ENCODE measurements at regions not wholly inside any gene's neighbourhood (a gene's known extent, or its start where the extent isn't known, plus 50 kb on each side); places are given as distances from the start of the nearest gene placed in this dataset.

- TF ChIP-seq YY1 (IDR thresholded peaks at IDR 0.05; ENCODE audit: insufficient read depth, insufficient read length), result no peak
- TF ChIP-seq SUZ12 (IDR thresholded peaks at IDR 0.05; ENCODE audit: extremely low read depth, insufficient read depth, insufficient read length), result no peak
- no peak for TF ChIP-seq ZNF274 (IDR thresholded peaks at IDR 0.05; ENCODE audit: low read depth, low read length)
Observed at GRCh38 chr6:80592436-80592835, 486.0 kb downstream of the BCKDHB start.

Measured in NT2/D1 (cell line).